ENCODE measurements at regions not wholly inside any gene's neighbourhood (a gene's known extent, or its start where the extent isn't known, plus 50 kb on each side); places are given as distances from the start of the nearest gene placed in this dataset.
A peak's percentile ranks its signal among the peaks of the same experiment; 100 is the strongest.

DNA sequence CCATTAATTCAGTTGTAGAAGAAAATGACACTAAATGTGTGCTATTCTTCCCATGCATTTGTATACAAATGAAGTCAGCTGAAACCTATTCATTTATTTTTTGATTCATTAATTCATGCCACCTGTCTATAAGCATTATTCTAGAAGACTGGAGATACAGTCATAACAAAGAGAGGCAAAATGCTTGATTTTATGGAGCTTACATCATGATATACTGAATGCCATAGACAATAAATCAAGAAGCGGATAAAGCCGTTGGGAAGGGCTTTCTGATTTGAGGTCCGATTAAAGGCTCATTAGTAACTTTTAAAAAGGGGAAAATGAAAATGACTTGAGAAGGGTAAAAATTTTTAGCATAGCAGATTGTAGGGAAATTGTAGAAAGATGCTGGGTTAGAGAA, 494.9 kb downstream of the RERGL start:
- DNase-seq, result no peak
- TF ChIP-seq, protein P1, sequence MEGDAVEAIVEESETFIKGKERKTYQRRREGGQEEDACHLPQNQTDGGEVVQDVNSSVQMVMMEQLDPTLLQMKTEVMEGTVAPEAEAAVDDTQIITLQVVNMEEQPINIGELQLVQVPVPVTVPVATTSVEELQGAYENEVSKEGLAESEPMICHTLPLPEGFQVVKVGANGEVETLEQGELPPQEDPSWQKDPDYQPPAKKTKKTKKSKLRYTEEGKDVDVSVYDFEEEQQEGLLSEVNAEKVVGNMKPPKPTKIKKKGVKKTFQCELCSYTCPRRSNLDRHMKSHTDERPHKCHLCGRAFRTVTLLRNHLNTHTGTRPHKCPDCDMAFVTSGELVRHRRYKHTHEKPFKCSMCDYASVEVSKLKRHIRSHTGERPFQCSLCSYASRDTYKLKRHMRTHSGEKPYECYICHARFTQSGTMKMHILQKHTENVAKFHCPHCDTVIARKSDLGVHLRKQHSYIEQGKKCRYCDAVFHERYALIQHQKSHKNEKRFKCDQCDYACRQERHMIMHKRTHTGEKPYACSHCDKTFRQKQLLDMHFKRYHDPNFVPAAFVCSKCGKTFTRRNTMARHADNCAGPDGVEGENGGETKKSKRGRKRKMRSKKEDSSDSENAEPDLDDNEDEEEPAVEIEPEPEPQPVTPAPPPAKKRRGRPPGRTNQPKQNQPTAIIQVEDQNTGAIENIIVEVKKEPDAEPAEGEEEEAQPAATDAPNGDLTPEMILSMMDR (IDR thresholded peaks at IDR 0.05; ENCODE audit: low read depth, low read length), result no peak
- H3K9me3 ChIP-seq (ENCODE audit: severe bottlenecking), result no peaks in the 10 kb centered on the region
- no peak overlapping the region for H3K4me3 ChIP-seq (ENCODE audit: low read depth, low read length)
- H3K27me3 ChIP-seq (ENCODE audit: insufficient read depth, low read depth, severe bottlenecking), result no peaks in the 10 kb centered on the region
- H3K27ac ChIP-seq, result no peak overlapping the region
- no peaks in the 10 kb centered on the region for H3K36me3 ChIP-seq

GRCh38 chr12:17593715-17594406, 496.1 kb downstream of the RERGL start:
- no peak for DNase-seq
- Histone ChIP-seq H3K9me3 (ENCODE audit: severe bottlenecking) (no peaks in the 10 kb centered on the region), H3K36me3 (no peaks in the 10 kb centered on the region), H3K27me3 (ENCODE audit: insufficient read depth, low read depth, severe bottlenecking) (no peaks in the 10 kb centered on the region), H3K4me3 (ENCODE audit: low read depth, low read length) (no peak overlapping the region), H3K27ac (no peak overlapping the region)
- TF ChIP-seq, protein P1 (IDR thresholded peaks at IDR 0.05; ENCODE audit: low read depth, low read length), result no peak

- TF ChIP-seq, protein P1 (IDR thresholded peaks at IDR 0.05; ENCODE audit: low read depth, low read length), result no peak
- no peak overlapping the region for H3K4me3 ChIP-seq (ENCODE audit: low read depth, low read length)
Measured at GRCh38 chr12:17592472-17592871, 497.5 kb downstream of the RERGL start.

DNA sequence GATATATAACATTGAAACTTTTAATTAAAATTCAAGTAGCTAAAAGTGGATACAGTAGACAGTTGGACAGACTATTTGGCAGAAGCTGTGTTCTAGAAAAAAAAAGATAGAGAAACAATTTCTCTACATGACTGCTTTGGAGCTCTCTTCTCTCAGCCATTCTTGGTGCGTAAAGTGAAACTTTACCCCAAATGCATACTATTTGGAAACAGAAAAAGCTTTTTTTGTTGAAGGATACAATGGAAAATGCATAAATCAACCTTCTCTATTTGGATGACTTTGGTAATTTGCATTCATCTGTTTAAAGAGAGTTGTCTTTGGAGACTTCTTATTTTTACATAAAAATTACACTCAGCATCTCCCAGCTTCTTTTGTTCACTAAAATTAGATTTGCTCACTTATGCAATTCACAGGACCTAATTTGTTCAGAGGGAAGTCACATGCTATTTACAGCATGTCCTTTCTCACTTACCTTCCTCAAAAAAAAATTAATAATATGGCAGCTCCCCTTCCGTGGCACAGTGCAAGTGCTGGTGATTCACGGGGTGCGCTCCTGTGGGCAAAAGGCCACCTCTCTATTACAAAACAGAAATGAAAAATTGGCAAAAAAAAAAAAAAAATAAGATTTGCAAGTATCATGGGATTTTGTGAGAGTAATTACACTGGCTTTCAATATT, 498.9 kb downstream of the RERGL start:
- TF ChIP-seq, protein P1 (IDR thresholded peaks at IDR 0.05; ENCODE audit: low read depth, low read length), result no peak
- H3K27ac ChIP-seq, result no peak overlapping the region

More at GRCh38 chr12:17592472-17592871, 497.5 kb downstream of the RERGL start:
- no peaks in the 10 kb centered on the region for H3K36me3 ChIP-seq
- no peaks in the 10 kb centered on the region for H3K27me3 ChIP-seq (ENCODE audit: insufficient read depth, low read depth, severe bottlenecking)
- DNase-seq, result no peak
- H3K9me3 ChIP-seq (ENCODE audit: severe bottlenecking), result no peaks in the 10 kb centered on the region
- H3K27ac ChIP-seq, result no peak overlapping the region

GRCh38 chr12:17588968-17589367, 501.0 kb downstream of the RERGL start:
- no peaks in the 10 kb centered on the region for H3K36me3 ChIP-seq
- H3K9me3 ChIP-seq (ENCODE audit: severe bottlenecking), result no peaks in the 10 kb centered on the region
- TF ChIP-seq, protein P1 (IDR thresholded peaks at IDR 0.05; ENCODE audit: low read depth, low read length), result peak; percentile 55
- no peak overlapping the region for H3K4me3 ChIP-seq (ENCODE audit: low read depth, low read length)
- no peak overlapping the region for H3K27ac ChIP-seq
- peak; percentile 27 for DNase-seq
- no peaks in the 10 kb centered on the region for H3K27me3 ChIP-seq (ENCODE audit: insufficient read depth, low read depth, severe bottlenecking)

More for the DNA sequence above, 498.9 kb downstream of the RERGL start:
- DNase-seq, result no peak
- H3K9me3 ChIP-seq (ENCODE audit: severe bottlenecking), result no peaks in the 10 kb centered on the region
- no peak overlapping the region for H3K4me3 ChIP-seq (ENCODE audit: low read depth, low read length)
- H3K36me3 ChIP-seq, result no peaks in the 10 kb centered on the region
- no peaks in the 10 kb centered on the region for H3K27me3 ChIP-seq (ENCODE audit: insufficient read depth, low read depth, severe bottlenecking)
